ENCODE measurements at regions not wholly inside any gene's neighbourhood (a gene's known extent, or its start where the extent isn't known, plus 50 kb on each side); places are given as distances from the start of the nearest gene placed in this dataset.

DNA sequence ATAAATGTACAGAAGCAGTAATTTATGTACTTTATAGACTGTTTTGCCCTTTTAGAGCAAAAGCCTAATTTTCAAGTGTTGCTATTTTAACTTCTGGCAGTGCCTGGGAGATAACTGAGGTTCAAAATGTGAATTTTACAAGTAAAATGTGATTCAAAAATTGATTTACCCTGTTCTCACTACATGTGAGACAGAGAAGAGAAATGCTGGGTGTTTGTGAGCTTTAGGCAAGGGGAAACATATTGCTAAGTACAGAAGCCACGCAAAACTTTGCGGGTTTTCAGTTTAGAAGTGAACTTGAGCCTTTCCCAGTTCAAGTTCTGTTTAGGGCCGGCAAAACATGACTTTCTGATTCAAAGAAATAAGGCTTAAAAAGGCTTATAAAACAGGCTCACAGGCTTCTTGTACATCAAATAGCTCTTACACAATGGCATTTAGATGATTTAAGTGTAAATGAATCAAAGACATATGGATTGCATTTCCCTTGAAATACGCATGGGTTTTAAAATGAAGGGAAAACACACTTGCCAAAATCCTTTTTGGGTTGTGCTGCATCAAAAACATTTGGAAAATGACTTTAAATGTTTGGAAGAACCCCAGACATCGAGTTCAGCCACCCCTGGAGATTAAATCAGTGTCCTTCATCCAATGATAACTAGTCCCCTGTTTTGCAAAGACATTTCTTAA, 370.8 kb upstream of the MEF2C start:
- DNase-seq (ENCODE audit: low read depth in 2 of 3, low spot score in 2 of 3) = no peak

- DNase-seq (ENCODE audit: low read depth in 2 of 3, low spot score in 2 of 3) = no peak
Measured at GRCh38 chr5:89246864-89247263, 363.9 kb upstream of the MEF2C start.

GRCh38 chr5:89246252-89246651, 363.3 kb upstream of the MEF2C start:
- no peak for DNase-seq (ENCODE audit: low read depth in 2 of 3, low spot score in 2 of 3)

- DNase-seq (ENCODE audit: low read depth in 2 of 3, low spot score in 2 of 3) = no peak
Measured at GRCh38 chr5:89243611-89244010, 360.6 kb upstream of the MEF2C start.

DNA sequence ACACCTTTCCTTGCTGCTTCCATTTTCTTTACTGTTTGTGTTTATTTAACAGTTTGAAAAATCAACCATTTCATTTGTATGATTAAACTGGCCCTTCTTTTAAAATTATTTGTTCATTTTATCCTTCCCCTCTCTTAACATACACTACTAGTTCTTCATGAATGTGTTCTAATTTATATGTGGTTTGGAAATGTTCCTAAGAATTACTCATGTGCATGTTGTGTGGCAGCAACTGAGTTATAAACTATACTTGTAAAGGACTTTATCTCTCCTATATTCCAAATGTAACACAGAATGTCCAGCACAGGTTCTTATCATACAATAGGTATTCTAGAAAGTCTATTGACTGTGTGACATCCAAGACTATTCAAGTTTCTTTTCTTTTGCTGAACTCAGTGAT, 358.2 kb upstream of the MEF2C start:
- no peak for DNase-seq (ENCODE audit: low read depth in 2 of 3, low spot score in 2 of 3)

DNA sequence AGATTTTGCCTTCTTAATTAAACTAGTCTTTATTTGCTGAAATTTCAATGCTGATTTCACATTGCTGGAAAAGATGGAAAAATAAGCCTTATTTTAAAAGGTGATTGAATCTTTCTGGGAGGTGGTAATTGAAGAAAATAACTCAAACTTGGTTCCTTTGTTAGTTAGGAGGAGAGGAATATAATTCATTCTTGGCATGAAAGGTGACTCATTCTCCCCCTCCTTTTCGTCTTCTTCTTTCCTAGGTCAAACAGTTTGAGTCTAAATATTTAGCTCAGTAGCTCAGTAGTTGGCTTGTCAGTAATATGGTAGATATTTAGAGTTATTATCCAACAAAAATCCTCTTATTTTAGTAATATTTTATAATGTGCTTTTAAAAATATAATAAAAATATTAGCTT, 353.9 kb upstream of the MEF2C start:
- DNase-seq (ENCODE audit: low read depth in 2 of 3, low spot score in 2 of 3) = no peak

DNA sequence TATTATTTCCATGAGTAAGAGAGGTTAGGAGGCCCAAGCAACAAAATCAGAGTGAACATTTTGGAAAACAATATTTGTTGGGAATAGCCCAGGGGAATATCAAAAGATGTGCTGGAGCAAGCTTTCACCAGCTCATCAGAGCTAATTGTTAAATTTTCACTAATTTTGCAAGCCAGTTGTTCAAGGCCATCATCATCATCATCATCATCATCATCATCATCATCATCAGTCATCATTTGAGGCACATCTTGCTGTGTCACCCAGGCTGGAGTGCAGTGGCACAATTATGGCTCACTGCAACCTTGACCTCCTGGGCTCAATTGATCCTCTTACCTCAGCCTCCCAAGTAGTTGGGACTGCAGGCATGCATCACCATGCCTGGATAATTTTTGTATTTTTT, 350.5 kb upstream of the MEF2C start:
- DNase-seq (ENCODE audit: low read depth in 2 of 3, low spot score in 2 of 3) = no peak

DNA sequence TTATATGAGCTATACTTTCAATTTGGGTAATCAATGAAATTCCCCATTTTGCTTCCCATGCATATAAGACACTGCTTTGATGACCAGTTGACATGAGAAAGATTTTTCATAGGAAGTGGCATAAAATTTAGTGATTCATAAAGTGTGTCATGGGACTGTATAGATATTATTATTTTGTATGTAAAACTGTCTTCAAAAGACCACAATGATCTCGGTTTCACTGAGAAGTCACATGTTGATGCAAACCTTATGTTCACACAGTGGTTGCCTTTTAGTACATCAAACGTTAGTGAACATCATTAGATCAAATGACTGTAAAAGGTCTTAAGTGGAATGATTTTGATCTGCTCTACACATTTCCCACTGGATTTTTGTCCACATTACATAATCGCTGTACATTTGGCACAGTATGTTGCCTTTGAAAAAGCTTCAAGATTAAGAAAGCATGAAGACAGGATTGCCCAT, 349.2 kb upstream of the MEF2C start:
- DNase-seq (ENCODE audit: low read depth in 2 of 3, low spot score in 2 of 3) = no peak

DNA sequence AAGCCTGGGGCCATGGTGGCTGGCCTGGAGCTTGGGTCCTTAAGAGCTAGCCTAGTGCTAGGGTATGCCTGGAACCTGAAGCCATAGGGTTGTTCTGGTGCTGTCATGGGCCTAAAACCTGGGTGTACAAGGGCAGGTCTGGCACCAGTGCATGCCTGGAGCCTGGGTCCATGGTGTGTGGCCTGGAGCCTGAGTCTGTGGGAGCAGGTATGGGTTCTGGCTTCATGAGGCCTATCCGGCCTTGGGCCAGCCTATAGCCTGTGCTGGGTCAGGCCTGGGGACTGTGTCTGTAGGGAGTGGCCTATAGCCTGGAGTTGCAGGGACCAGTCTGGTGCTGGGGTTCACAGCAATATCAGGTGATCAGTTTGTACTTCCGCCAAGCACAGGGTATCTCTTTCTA, 347.2 kb upstream of the MEF2C start:
- DNase-seq (ENCODE audit: low read depth in 2 of 3, low spot score in 2 of 3) = no peak

DNA sequence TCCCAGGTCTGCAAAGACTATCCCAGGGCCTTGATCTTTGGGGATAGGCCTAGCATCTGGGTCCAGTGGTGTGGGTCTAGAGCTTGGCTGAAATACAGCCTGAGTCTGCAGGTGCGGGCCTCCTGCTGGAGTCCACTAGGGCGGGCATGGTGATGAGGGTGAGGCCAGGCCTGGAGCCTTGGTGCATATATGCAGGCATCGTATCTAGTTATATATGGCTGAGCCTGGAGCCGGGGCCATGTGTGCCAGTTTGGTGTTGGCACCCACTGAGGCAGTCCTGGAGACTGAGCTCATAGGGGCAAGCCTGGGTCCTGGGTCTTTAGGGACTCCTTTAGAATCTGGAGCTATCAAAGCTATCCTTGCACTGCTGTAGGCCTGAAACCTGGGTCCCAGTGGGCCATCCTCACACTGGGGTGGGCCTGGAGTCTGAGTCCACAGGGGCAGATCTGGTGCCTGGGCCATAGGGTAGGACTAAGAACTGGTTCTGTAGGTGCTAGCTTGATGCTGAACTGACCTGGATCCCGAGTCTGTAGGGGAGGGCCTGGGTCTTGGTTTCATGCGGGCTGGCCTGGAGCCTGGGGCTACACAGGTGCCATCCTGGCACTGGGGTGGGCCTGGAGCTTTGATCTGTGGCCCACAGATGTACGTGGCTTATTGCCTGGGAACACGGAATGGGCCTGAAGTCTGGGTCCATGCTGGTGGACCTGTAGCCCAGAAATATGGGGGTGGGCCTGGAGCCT, 346.5 kb upstream of the MEF2C start:
- DNase-seq (ENCODE audit: low read depth in 2 of 3, low spot score in 2 of 3) = no peak

GRCh38 chr5:89228355-89228754, 345.4 kb upstream of the MEF2C start:
- no peak for DNase-seq (ENCODE audit: low read depth in 2 of 3, low spot score in 2 of 3)

DNA sequence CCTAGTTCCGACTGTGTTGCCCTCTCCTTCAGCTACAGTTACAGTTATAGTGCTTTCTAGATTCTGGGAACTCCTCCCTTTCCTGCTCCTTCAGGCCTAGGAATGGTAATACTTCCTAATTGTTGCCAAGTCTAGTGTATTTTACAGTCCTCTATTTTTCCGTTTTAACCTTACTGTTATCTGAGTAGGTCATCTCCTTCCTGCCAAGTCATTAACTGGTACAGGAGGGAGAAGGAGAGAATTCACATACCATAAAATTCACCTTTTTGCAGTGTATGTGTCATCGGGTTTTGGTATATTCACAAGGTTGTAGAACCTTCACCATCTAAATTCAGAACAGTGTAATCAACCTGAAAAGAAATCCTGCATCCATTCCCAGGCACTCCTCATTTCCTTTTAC, 335.4 kb upstream of the MEF2C start:
- DNase-seq (ENCODE audit: low read depth in 2 of 3, low spot score in 2 of 3) = no peak

DNA sequence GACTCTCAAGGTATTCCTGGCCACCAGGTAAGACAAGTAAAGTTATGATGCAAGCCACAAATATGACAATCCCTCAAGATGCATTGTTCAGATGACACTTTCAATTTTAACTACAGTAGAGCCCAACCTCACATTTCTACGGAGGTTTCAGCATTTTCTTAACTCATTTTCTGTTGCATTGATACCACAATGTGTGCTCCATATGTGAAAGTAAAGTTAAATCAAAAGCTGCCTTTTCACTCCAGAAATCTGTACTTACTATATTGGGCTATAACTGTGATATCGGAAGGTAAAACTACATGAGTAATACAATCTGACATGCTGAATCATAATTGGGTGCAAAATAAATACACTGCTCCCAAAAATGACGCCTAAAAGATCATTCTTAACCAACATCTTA, 333.6 kb upstream of the MEF2C start:
- no peak for DNase-seq (ENCODE audit: low read depth in 2 of 3, low spot score in 2 of 3)

- DNase-seq (ENCODE audit: low read depth in 2 of 3, low spot score in 2 of 3) = no peak
Measured at GRCh38 chr5:89213573-89213972, 330.6 kb upstream of the MEF2C start.

DNA sequence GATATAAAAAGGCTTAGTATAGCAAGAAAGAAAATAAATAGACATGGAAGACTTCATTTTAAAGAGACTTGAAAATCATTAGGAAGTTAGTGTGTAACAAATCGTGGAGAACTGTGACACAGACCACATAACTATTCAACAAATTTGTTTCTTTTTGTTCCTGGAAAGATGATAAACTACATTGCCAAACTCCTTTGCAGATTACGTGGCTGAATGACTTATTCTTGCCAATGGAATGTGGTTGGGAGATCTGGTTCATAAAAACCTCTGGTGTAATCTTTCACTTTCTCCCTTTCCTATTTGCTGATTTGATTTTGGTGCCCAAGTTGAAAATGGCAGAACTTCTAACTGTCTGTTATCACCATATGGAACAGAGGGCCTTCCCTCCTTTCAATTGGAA, 328.9 kb upstream of the MEF2C start:
- DNase-seq (ENCODE audit: low read depth in 2 of 3, low spot score in 2 of 3) = no peak

- no peak for DNase-seq (ENCODE audit: low read depth in 2 of 3, low spot score in 2 of 3)
Measured at GRCh38 chr5:89208811-89209210, 325.8 kb upstream of the MEF2C start.

- no peak for DNase-seq (ENCODE audit: low read depth in 2 of 3, low spot score in 2 of 3)
Measured at GRCh38 chr5:89208392-89208791, 325.4 kb upstream of the MEF2C start.

DNA sequence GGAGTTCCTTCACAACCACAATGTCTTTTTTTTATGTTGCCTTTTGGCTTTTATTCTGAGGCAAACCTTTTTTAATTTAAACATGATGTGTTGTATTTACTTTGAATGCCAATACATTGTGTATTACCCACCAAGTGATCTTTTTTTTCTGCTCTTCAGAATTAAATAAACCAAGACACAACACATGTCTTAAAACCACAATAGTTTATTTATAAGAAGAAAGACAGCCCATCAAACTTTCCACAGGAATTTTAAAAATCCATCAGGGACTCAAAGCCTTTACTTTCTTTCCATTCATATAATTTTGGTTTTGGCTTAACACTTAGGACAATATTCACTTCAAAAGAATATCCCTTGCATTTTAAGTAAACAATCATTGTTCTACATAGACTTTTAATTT, 321.8 kb upstream of the MEF2C start:
- no peak for DNase-seq (ENCODE audit: low read depth in 2 of 3, low spot score in 2 of 3)

- no peak for DNase-seq (ENCODE audit: low read depth in 2 of 3, low spot score in 2 of 3)
Measured at GRCh38 chr5:89203611-89204010, 320.6 kb upstream of the MEF2C start.

DNA sequence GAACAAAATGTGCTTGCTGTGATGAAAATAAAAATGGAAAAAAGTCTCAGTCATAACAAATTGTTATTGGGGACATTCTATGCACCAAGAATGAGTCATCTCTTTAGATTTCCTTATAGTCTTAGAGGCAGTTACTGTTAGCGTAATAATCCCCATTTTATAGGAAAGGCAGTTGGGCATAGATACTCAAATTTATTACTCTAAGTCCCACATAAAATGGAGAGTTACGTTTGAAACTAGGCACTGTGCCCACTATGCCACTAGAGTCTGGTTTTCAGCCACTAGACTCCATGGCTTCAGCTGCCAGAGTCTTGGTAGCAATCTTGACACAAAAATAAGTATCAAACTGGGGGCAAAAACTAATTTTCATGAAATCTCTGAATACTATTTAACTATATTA, 317.9 kb upstream of the MEF2C start:
- DNase-seq (ENCODE audit: low read depth in 2 of 3, low spot score in 2 of 3) = no peak

GRCh38 chr5:89199306-89199705, 316.3 kb upstream of the MEF2C start:
- no peak for DNase-seq (ENCODE audit: low read depth in 2 of 3, low spot score in 2 of 3)

DNA sequence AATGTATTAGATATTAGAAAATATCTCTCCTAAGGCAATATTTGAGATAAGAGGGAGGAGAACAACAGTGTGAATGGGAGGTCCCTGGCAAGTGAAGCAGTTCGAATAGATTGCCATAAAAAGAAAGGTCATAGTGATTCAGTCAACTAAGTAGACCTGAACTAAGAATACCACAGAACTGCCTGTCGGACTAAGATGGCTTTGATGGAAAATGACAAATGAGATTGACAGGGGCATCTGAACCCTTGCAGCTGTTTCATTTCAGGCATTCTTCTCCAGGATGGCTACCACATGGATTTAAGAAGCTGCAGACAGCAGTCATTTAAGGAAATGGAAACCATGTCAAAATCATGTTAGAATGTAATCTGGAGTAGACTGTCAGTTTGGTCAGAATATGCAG, 308.4 kb upstream of the MEF2C start:
- no peak for DNase-seq (ENCODE audit: low read depth in 2 of 3, low spot score in 2 of 3)

Data from activated CD8-positive, alpha-beta memory T cell treated with anti-CD3 and anti-CD28 coated beads for 48 hours (primary cell).